GM19395 (cell line): ENCODE measurements at regions not wholly inside any gene's neighbourhood (a gene's known extent, or its start where the extent isn't known, plus 50 kb on each side); places are given as distances from the start of the nearest gene placed in this dataset.

Source experiments
- ATAC-seq: cut with Tn5 transposase; IDR thresholded peaks from one replicate; pipeline ENCODE4 v1.9.1; 2021; ENCODE audit warnings: mild to moderate bottlenecking, moderate library complexity; ENCODE audit not compliant: unreplicated experiment

- no peak for ATAC-seq
These were observed 727.5 kb downstream of the TBL1XR1 start for GRCh38 chr3:176469694-176470205.

- no peak for ATAC-seq
These were observed 733.7 kb downstream of the TBL1XR1 start for GRCh38 chr3:176463610-176464009.

- ATAC-seq: no peak
These were observed 749.9 kb downstream of the TBL1XR1 start for GRCh38 chr3:176447369-176447768.

GRCh38 chr3:176442326-176442725, 755.0 kb downstream of the TBL1XR1 start:
- no peak for ATAC-seq

- ATAC-seq: no peak
These were observed 757.6 kb downstream of the TBL1XR1 start for GRCh38 chr3:176439729-176440128.

- ATAC-seq: no peak
These were observed 765.3 kb downstream of the TBL1XR1 start for GRCh38 chr3:176431991-176432390.

GRCh38 chr3:176431038-176431418, 766.3 kb downstream of the TBL1XR1 start:
- no peak for ATAC-seq

- no peak for ATAC-seq
These were observed 766.8 kb downstream of the TBL1XR1 start for GRCh38 chr3:176430244-176431037.

GRCh38 chr3:176428552-176428951, 768.7 kb downstream of the TBL1XR1 start:
- ATAC-seq: no peak

- no peak for ATAC-seq
These were observed 770.9 kb downstream of the TBL1XR1 start for GRCh38 chr3:176426371-176426770.

GRCh38 chr3:176416870-176417269, 780.4 kb downstream of the TBL1XR1 start:
- ATAC-seq: no peak

GRCh38 chr3:176415661-176416295, 781.5 kb downstream of the TBL1XR1 start:
- ATAC-seq: no peak

- no peak for ATAC-seq
These were observed 784.5 kb downstream of the TBL1XR1 start for GRCh38 chr3:176412771-176413170.

- no peak for ATAC-seq
These were observed 793.8 kb downstream of the TBL1XR1 start for GRCh38 chr3:176403531-176403930.

GRCh38 chr3:176401211-176401610, 796.1 kb downstream of the TBL1XR1 start:
- no peak for ATAC-seq

- no peak for ATAC-seq
These were observed 798.1 kb downstream of the TBL1XR1 start for GRCh38 chr3:176399193-176399592.

GRCh38 chr3:176395240-176395639, 802.0 kb downstream of the TBL1XR1 start:
- ATAC-seq: no peak

GRCh38 chr3:176378789-176379188, 818.5 kb downstream of the TBL1XR1 start:
- ATAC-seq: no peak

GRCh38 chr3:176376531-176376930, 820.8 kb downstream of the TBL1XR1 start:
- ATAC-seq: no peak

GRCh38 chr3:176375519-176375918, 821.8 kb downstream of the TBL1XR1 start:
- ATAC-seq: no peak

GRCh38 chr3:176362191-176362731, 835.0 kb downstream of the TBL1XR1 start:
- no peak for ATAC-seq

GRCh38 chr3:176359211-176359610, 838.1 kb downstream of the TBL1XR1 start:
- no peak for ATAC-seq
